ENCODE measurements at regions not wholly inside any gene's neighbourhood (a gene's known extent, or its start where the extent isn't known, plus 50 kb on each side); places are given as distances from the start of the nearest gene placed in this dataset.

DNA sequence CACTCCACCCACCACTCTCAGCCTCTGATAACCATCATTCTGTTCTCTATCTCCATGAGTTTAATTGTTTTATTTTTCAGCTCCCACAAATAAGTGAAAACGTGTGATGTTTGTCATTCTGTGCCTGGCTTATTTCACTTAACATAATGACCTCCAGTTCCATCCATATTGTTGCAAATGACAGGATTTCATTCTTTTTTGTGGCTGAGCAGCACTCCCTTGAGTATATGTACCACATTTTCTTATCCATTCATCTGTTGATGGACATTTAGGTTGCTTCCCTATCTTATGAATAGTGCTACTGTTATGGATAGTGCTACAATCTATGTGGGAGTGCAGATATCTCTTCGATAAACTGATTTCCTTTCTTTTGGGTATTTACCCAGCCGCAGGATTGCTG, 103.3 kb upstream of the PDE7B start:
- TF ChIP-seq, protein P1, sequence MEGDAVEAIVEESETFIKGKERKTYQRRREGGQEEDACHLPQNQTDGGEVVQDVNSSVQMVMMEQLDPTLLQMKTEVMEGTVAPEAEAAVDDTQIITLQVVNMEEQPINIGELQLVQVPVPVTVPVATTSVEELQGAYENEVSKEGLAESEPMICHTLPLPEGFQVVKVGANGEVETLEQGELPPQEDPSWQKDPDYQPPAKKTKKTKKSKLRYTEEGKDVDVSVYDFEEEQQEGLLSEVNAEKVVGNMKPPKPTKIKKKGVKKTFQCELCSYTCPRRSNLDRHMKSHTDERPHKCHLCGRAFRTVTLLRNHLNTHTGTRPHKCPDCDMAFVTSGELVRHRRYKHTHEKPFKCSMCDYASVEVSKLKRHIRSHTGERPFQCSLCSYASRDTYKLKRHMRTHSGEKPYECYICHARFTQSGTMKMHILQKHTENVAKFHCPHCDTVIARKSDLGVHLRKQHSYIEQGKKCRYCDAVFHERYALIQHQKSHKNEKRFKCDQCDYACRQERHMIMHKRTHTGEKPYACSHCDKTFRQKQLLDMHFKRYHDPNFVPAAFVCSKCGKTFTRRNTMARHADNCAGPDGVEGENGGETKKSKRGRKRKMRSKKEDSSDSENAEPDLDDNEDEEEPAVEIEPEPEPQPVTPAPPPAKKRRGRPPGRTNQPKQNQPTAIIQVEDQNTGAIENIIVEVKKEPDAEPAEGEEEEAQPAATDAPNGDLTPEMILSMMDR (IDR thresholded peaks at IDR 0.05), result no peak
- no peak for TF ChIP-seq POLR2A (IDR thresholded peaks at IDR 0.05)
